GM12891 (cell line): ENCODE measurements at regions not wholly inside any gene's neighbourhood (a gene's known extent, or its start where the extent isn't known, plus 50 kb on each side); places are given as distances from the start of the nearest gene placed in this dataset.

Source experiments
- POLR2A ChIP-seq: IDR thresholded peaks from 2 replicates; pipeline ENCODE4 v1.6.1; 2011; ENCODE audit warnings: low read depth, low read length, control low read depth
- POLR2AphosphoS5 ChIP-seq: IDR thresholded peaks from 2 replicates; pipeline ENCODE4 v1.6.1; 2011; ENCODE audit warnings: low read depth, low read length, control low read depth
- POU2F2 ChIP-seq: IDR thresholded peaks from 2 replicates; pipeline ENCODE4 v1.6.1; 2011; ENCODE audit warnings: low read depth, mild to moderate bottlenecking, control low read depth, low read length, moderate library complexity
- SPI1 ChIP-seq: IDR thresholded peaks from 2 replicates; pipeline ENCODE4 v1.6.1; 2011; ENCODE audit warnings: low read depth, low read length, control low read depth
- TAF1 ChIP-seq: IDR thresholded peaks from 2 replicates; pipeline ENCODE4 v1.6.1; 2011; ENCODE audit warnings: low read depth, low read length, control low read depth

DNA sequence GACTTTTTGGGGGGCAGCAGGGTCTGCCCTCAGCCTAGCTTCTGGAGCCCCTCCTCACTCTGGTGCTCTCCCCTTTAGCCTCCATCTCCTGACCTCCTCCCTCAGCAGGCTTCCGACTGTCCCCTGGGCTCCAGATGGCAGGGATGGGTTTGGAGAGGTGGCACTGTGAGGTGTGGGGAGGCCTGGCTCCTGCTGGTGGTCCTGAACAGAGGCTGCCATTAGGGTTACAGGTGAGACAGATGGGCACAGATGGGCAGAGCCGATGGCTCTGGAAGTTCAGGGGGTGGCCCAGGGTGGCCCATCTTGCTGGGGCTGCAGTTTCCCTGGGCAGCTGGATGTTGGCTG is 68.5 kb upstream of the BEGAIN start:
- TF ChIP-seq POLR2AphosphoS5 (no peak), POLR2A (no peak), TAF1 (no peak), SPI1 (no peak), POU2F2 (no peak)
